Peyer's patch (tissue), 4 donors: ENCODE measurements at regions not wholly inside any gene's neighbourhood (a gene's known extent, or its start where the extent isn't known, plus 50 kb on each side); places are given as distances from the start of the nearest gene placed in this dataset.

Experiments used
- POLR2A ChIP-seq, 2 donors: fragments of 450-650 bp; IDR thresholded peaks; one replicate each; pipeline ENCODE4 v1.5.1; 2017; ENCODE audit warnings: antibody characterized with exemption in 2 of 2, mild to moderate bottlenecking in 2 of 2, moderate library complexity in 2 of 2
- TF ChIP-seq, protein P1 (sequence below), 6 experiments: fragments of 450-650 bp in 4 of 6; fragments of 200-600 bp in 2 of 6; sonication (generic) in 1 of 6; IDR thresholded peaks; one replicate each; pipeline ENCODE4 v1.5.1; 2017 to 2019; ENCODE audit warnings: antibody characterized with exemption in 6 of 6, mild to moderate bottlenecking in 3 of 6, moderate library complexity in 1 of 6

DNA sequence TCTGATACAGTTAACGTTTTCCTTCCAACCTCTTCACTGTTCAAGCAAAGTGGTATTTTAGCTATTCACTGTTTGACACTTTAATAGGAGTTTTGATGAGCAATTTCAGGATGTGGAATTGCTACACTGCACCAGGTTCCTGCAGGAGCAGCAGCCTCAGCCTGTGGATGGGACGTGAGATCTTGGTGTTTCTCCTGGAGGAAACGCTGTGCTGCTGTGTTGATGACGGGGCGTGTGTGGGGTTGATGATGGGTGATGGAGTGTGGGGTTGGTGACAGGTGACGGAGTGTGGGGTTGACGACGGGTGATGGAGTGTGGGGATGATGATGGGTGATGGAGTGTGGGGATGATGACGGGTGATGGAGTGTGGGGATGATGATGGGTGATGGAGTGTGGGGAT lies 98.9 kb downstream of the RTP5 start:
- TF ChIP-seq, protein P1, sequence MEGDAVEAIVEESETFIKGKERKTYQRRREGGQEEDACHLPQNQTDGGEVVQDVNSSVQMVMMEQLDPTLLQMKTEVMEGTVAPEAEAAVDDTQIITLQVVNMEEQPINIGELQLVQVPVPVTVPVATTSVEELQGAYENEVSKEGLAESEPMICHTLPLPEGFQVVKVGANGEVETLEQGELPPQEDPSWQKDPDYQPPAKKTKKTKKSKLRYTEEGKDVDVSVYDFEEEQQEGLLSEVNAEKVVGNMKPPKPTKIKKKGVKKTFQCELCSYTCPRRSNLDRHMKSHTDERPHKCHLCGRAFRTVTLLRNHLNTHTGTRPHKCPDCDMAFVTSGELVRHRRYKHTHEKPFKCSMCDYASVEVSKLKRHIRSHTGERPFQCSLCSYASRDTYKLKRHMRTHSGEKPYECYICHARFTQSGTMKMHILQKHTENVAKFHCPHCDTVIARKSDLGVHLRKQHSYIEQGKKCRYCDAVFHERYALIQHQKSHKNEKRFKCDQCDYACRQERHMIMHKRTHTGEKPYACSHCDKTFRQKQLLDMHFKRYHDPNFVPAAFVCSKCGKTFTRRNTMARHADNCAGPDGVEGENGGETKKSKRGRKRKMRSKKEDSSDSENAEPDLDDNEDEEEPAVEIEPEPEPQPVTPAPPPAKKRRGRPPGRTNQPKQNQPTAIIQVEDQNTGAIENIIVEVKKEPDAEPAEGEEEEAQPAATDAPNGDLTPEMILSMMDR (IDR thresholded peaks at IDR 0.05) = no peak
- no peak for TF ChIP-seq POLR2A (IDR thresholded peaks at IDR 0.05)
